ENCODE measurements at regions not wholly inside any gene's neighbourhood (a gene's known extent, or its start where the extent isn't known, plus 50 kb on each side); places are given as distances from the start of the nearest gene placed in this dataset.

GRCh38 chr11:127205688-127206217 is 205.2 kb upstream of the KIRREL3 start:
- H3K4me1 ChIP-seq = no peaks in the 10 kb centered on the region
- no peaks in the 10 kb centered on the region for H3K36me3 ChIP-seq
- TF ChIP-seq CTCF (IDR thresholded peaks at IDR 0.05) = no peak
- no peak overlapping the region for H3K4me3 ChIP-seq
- no peaks in the 10 kb centered on the region for H3K27me3 ChIP-seq
- intact Hi-C loops (cut with DNase I) = no loop called here
- no peak for DNase-seq
- H3K27ac ChIP-seq = no peak overlapping the region
- no peak for ATAC-seq
- H3K9me3 ChIP-seq = peaks cover 6% of the 10 kb centered on the region

GRCh38 chr11:127203490-127203889 is 202.9 kb upstream of the KIRREL3 start:
- Histone ChIP-seq H3K4me1 (no peaks in the 10 kb centered on the region), H3K27ac (no peak overlapping the region), H3K9me3 (peaks cover 6% of the 10 kb centered on the region), H3K4me3 (no peak overlapping the region), H3K36me3 (no peaks in the 10 kb centered on the region), H3K27me3 (no peaks in the 10 kb centered on the region)
- DNase-seq = no peak
- no peak for ATAC-seq
- no peak for TF ChIP-seq CTCF (IDR thresholded peaks at IDR 0.05)
- intact Hi-C loops (cut with DNase I) = no loop called here

GRCh38 chr11:127202105-127202504 is 201.5 kb upstream of the KIRREL3 start:
- no peak for TF ChIP-seq CTCF (IDR thresholded peaks at IDR 0.05)
- DNase-seq (no peak), ATAC-seq (no peak)
- intact Hi-C loops (cut with DNase I) = no loop called here
- Histone ChIP-seq H3K9me3 (no peaks in the 10 kb centered on the region), H3K4me3 (no peak overlapping the region), H3K36me3 (no peaks in the 10 kb centered on the region), H3K27ac (no peak overlapping the region), H3K27me3 (no peaks in the 10 kb centered on the region), H3K4me1 (no peaks in the 10 kb centered on the region)

GRCh38 chr11:127199306-127199801 is 198.8 kb upstream of the KIRREL3 start:
- intact Hi-C loops (cut with DNase I) = no loop called here
- no peaks in the 10 kb centered on the region for H3K4me1 ChIP-seq
- H3K36me3 ChIP-seq = no peaks in the 10 kb centered on the region
- TF ChIP-seq CTCF (IDR thresholded peaks at IDR 0.05) = no peak
- H3K27ac ChIP-seq = no peak overlapping the region
- ATAC-seq = no peak
- DNase-seq = no peak
- no peak overlapping the region for H3K4me3 ChIP-seq
- H3K27me3 ChIP-seq = no peaks in the 10 kb centered on the region
- no peaks in the 10 kb centered on the region for H3K9me3 ChIP-seq

GRCh38 chr11:127195501-127196120 is 195.0 kb upstream of the KIRREL3 start:
- no peak for ATAC-seq
- H3K4me3 ChIP-seq = no peak overlapping the region
- no peaks in the 10 kb centered on the region for H3K27me3 ChIP-seq
- H3K9me3 ChIP-seq = no peaks in the 10 kb centered on the region
- H3K36me3 ChIP-seq = no peaks in the 10 kb centered on the region
- H3K27ac ChIP-seq = no peak overlapping the region
- no peaks in the 10 kb centered on the region for H3K4me1 ChIP-seq
- intact Hi-C loops (cut with DNase I) = no loop called here
- no peak for TF ChIP-seq CTCF (IDR thresholded peaks at IDR 0.05)
- no peak for DNase-seq
